Left renal pelvis (tissue), 4 donors: ENCODE measurements at regions not wholly inside any gene's neighbourhood (a gene's known extent, or its start where the extent isn't known, plus 50 kb on each side); places are given as distances from the start of the nearest gene placed in this dataset.
A peak's percentile ranks its signal among the peaks of the same experiment; 100 is the strongest.

Source experiments
- DNase-seq, 4 donors: peaks; one replicate each; pipeline ENCODE4 v3.0.0-alpha.2; 2013; ENCODE audit warnings: low read depth in 4 of 4, low spot score in 3 of 4

DNA sequence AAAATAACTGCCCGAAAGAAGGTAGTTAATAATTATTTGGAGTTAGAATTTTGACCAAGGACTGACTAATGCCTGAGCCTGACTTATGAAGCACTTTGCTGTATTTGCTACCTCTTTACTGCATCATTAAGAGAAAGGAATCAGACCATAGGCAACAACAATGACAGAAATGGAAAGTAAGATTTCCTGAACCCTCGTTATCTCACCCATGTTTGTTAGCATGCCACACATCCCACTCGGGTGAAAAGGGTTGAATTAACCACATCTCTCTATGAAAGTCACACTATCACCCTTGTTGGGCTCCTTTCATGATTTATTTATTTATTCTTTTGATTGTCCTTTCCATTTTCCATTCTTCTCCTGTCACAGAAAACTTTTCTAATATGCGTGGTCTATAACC lies 59.6 kb downstream of the OLIG3 start:
- DNase-seq = no peak

DNA sequence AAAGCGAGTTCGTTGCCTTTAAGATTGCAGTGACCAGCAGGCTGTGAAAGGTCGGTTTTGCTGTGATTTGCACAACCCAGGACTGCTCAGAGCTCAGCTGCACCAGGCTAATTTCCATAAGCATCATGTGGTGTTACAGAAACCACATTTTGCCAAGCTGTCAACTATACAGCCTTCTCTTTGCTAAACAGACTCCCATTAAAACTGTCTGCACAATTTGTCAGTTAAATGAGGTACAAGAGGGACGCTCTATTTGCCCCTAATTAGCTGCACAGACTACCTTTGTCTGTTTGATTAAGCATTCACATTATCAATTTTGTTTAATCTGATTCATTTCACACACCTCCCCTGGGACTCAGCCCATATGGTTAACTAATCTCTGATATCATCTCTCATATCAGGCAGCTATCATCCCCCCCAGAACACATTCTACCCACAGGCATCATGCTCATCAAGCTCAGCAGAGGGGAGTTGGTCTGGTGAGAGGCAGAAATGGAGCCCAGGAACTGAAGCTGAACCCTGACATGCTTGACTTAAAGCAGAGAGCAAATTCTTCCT lies 62.1 kb downstream of the OLIG3 start:
- DNase-seq = no peak

DNA sequence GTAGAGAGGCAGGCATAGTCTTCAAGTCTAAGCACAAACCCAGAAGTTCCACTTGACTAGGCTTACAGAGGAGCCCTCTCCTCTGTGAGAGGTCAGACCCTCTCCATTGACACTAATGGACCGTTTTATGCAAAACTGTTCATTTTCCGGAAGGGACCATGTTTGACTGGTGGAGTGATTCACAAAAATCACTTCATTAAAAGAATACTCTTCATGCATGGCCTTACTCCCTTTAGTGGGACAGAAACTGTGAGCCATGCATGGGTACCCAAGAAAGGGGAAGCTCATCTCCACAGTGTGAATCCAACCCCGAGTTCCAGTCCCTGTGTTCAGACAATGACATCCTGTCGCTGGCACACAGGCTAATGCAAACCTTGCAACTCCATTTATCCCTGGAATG lies 63.2 kb downstream of the OLIG3 start:
- peak in 2 of 4 donors; percentile 15 to 16 for DNase-seq

DNA sequence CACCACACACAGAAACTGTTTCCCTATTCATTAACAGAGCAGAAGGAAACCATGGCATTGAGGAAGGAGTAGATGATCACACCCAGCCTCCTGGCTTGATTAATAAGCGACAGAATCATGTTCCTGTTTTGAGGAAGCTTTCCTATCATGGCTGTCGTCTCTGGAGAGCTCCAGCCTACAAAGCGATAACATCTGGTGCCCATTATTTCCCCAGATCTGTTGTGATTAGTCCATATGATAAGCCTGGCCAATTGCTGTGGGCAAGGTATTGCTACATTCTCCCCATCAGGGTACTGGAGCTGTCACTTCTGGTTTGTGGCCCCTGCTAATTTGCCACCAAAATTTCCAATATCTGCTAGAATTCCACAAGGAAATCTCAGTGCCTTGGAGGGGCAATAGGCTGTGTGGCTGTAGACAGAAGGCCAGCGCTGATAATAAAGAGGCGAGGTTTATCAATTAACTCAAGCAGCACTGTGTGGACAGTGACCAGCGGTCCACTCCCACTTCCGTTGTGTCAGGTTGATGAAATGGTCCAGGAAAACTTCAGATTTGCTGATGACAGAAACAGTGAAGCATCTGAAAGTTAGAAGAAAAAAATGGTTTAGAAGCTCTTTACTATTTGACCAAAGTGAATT lies 66.4 kb downstream of the OLIG3 start:
- no peak for DNase-seq

DNA sequence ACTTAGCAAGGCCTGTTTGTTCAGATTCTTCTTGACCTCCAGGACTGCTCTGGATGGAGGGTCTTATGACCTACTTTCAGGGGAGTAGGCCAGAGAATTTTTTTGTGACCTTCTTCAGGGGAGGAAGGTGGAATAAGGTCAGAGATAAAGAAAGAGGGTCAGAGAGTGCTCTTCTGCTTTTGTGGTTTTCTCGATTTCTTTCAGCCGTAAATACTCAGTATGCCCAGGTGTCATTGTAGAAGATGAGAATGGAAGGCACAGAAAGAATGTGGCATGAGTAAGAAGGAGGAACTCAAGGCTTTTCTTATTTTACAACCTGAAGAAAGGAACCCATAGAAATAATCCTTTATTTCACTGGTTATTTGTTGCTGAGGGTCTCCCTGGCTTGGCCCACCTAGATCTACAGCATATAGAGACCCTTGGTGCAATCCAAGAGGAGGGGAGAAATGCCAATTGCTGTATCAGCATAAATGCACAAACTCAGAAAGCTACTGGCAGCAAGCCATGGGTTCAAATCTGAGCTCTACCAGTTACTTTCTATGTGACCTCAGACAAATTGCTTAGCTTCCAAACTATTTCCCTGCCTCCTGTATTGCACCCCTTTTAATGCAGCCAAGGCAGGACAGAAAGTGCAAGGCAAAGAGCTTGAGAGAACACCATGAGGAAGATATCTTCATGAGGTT lies 68.0 kb downstream of the OLIG3 start:
- DNase-seq = no peak

DNA sequence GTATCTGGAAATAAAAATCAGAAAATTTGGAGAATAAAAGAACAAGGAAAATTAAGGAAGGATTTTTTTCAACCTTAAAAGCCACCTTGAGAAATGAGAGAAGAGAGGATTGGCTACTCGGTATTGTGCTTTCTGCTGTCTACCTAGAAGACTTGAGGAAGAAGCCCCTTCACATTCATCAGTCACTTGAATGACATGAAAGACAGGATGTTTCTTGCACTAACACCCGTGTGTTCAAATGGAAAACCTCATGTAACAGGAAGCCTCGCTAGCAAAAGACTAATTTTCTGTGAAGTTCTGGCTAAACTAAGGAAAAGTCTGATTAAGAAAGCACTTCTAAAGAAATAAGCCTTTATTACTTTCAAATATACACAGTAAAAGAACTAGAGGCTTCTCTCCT lies 69.9 kb downstream of the OLIG3 start:
- no peak for DNase-seq

DNA sequence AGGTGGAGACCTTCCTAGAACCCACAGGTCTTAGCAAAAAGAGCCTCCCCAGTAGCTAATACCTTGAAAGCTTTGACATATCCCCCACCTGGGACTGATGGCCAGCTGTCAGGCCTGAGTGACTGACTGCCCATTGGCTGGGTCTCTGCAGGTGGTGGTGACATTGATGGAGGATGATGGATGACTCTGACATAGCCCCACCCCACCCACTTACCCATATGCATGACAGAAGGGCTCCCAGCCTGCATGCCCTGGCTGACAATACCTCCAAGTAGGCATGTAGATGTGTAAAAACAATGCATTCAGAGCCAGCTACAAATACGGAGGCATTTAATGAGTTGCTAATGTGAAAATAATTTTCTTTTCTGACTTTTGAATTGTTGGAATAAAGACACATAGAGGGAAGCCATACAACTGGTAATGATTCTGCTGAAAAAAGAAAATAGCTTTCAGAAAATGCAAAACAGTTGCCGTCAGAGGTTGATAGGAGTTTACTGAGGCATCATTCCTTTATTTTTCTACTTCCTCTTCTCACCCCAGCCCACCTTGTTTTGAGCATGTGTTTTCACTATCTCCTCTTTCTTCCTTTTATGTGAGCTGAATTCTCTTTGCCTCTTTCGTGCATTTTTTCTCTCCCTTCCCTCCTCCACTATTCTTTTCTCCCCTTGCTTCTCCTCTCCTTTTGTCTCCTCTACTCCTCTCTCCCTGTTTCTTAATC lies 70.6 kb downstream of the OLIG3 start:
- DNase-seq = no peak

DNA sequence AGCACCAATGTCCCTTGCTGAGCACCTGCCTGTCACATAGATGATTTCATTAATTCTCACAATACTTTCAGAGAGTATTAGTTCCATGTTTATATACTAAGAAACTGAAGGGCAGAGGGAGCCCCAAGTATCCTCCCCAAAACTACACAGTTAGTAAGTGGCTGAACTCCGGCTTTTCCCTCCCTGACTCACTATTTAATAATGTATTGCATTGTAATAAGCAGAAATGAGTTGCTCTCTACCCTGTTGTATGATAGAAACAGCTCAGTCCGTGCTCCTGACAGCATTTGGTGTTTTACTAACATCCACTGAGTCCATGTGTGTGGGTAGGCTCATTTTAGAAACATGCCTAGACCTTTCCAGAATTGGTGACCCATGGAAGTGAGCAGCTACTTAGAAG lies 76.8 kb downstream of the OLIG3 start:
- DNase-seq = no peak

DNA sequence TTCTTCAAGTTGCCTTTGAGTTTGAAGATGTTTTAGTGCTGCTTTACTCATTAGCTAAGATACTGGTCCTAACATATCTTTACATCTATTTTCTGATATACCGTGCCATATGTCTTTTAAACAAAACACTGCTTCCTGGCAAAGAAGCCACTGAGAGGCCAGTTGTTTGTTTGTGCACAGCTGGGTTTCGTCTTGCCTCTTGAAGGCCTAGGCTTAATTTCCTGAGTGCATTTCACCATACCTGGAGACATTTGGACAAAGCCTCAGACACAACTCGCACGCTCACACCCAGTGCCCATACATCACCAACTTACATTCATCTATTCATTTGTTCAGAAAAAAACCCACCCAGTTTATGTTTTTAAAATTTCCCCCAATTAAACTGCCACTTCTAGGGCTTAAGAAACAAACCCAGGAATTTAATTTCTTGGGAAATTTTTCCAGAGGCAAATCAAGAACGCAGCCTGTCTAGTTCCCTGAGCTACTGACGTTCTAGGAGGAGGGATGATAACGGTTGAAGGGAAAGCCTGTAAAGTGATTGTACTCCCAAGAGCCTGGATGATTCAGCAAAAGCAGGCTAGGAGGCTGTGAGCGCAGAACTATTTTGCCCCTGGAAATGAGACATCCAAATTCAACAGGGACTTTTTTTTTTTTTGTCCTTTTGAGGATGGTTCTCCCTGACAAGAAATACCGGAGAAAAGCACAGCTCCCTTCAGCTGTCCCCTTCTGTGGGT lies 77.7 kb downstream of the OLIG3 start:
- no peak for DNase-seq

DNA sequence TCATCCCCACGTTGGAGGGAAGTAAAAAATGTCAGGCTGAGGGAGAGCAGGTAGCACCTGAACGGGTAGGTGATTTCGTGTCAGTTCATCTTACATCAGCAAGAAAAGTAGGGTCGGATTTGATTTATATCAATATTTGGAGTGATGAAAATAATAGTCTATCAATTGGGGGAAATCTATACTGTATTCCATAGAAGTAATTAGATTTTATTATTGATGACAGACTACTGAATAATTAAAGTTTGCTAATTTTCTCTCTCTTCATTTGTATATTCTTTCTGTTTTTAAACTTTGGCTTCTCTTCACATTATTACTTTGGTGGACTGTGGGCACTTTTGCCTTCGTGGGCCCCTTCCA lies 78.4 kb downstream of the OLIG3 start:
- DNase-seq = no peak

DNA sequence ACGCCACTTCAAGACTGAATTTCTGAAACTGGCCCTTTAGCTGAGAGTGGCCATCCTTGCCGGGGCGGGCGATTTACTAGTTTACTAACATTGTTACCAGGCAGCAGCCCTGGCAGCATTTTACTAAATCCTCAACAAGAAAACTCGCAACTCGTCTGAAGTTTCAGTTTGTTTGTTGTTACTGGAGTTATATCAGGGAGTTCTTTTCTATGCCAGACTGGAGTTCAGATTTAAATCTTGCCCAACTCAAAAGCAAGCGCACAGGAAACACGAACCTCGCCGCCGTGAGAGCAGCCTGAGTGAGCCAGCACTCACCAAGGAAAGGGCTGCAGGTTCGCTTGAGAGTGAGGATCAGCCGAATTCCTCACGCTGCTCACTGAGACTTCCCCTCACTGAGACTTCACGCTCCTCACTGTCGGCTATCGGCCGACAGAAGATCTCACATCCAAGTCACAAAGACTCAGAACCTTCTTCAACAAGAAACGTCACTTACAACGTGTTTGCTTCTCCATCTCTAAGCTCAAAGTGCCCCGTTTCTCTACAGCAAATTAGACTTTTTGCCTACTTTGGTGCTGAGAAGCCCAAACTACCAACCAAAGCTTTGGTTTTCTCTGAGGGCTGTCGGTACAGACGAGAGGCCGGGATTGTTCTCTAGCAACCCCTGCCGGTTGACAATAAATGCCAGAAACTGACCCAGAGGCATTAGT lies 78.9 kb downstream of the OLIG3 start:
- peak; percentile 32 to 48 (median 42) for DNase-seq

DNA sequence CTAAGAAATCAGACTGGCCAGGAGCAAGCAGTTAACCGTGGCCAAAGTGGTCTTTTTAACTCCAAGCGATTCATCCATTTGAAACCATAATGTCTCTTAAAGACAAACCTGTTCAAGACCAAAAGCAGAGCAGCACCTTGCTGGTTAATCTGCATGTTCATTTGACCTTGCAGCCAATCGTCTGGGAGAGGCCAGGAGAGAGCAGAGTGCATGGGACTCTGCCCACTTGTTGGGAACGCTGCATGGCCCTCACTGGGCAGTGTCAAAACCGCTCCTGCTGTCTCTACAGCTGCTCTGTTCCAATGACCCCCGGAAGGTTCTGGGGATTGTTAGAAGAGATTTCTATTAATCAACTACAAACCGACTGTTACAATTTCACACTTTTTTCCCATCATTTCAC lies 79.6 kb downstream of the OLIG3 start:
- no peak for DNase-seq

DNA sequence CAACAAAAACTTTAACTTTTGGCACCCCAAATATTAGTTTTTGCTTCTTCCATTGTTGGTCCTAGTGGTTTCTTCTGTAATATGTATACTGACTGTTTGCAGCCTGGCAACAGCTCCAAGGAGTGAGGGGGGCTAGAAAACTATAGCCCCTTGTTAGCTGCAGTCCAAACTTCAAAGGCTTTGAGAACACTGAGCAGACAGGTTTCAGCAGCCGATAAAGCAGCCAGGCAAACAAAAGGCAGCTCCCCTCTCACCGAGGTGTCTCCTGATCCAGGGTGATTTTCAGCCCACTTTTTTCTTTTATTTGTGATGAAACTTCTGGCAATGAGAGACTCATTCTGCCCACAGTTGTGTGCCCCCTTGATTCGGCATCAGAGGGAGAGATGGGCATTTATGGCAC lies 80.7 kb downstream of the OLIG3 start:
- DNase-seq = no peak

DNA sequence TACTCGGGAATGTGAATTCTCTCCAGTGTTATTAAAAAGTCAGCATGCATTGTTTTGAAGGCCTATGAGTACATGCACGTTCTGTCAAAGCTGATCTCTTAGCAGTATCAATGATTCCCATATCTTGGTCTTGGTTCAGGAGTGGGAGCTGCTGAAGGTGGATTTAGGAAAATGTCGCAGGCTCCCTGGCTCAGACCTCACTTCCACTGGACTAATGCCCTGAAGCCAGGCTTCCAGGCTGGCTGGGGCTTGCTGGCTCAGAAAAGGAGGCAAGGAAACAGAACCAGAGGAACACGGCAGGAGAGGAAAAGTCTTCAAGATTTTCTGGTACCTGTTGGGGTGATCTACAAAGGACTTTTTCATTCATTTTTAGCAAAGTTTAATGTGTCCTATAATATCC lies 81.6 kb downstream of the OLIG3 start:
- DNase-seq = no peak

DNA sequence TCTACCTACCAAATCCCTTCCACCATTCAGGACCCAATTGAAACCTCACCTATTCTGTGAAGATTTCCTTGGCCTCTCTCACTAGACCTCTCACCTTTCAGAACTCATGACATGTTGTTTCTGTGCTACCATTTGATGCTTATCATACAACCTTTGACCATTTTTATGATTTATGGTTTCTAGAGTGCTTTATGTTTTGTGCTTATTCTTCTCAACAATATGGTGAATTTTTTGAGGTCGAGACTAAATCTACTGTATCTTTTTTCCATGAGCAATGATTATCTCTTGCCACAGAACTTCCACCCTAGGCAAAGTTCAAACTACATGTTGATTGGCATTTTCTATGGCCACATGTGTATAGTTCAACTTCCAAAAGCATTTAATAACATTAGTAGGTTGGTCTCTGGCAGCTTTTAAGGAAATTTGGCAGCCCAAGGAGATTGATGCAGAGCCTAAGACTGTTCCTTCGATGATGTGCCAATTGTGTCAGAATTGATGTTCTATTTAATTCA lies 84.9 kb downstream of the OLIG3 start:
- no peak for DNase-seq

DNA sequence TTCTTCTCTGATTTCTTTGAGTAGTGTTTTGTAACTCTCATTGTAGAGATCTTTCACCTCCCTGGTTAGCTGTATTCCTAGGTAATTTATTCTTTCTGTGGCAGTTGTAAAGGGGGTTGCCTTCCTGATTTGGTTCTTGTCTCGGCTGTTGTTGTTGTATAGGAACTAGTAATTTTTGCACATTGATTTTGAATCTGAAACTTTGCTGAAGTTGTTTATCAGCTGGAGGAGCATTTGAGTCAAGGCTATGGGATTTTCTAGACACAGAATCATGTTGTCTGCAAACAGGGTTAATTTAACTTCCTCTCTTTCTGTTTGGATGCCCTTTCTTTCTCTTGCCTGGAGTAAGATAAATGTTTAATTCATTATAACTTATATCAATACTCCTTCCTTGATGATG lies 86.4 kb downstream of the OLIG3 start:
- DNase-seq = no peak

DNA sequence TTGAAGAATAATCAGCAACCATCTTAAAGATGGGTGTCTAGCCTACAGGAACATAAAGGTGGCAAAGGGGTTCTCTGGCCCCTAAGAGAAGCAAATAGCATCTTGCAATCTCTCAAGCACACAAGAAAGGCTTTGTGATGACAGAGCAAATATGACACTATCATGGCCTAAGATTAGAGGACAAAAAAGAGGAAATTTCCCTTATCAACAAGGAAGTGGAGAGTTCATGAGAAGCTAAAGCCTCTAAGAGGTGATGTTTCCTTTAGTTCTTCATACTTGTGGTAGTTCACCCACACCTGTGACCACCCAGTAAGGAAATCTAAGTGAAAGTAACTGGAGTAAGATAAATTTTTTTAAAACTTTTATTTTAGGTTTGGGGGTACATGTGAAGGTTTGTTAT lies 88.4 kb downstream of the OLIG3 start:
- DNase-seq = no peak

DNA sequence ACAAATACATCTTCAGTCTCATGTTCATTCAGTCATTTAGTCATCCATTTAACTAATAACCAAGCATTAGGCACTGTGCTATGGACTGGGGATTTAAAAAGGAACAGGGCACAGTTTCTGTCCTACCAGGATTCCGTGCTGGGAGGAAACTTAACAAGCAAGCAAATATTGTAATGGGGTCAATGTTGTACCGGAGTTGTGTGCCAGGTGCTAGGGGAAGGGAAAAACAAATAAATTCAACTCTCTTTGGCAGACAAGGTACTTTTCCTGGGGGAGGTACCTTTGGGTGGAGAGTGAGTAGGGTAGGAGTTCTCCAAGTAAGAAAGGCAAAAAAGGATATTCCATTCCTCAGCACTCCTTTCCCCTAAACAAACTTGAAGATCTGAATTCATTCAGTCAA lies 90.3 kb downstream of the OLIG3 start:
- no peak for DNase-seq

DNA sequence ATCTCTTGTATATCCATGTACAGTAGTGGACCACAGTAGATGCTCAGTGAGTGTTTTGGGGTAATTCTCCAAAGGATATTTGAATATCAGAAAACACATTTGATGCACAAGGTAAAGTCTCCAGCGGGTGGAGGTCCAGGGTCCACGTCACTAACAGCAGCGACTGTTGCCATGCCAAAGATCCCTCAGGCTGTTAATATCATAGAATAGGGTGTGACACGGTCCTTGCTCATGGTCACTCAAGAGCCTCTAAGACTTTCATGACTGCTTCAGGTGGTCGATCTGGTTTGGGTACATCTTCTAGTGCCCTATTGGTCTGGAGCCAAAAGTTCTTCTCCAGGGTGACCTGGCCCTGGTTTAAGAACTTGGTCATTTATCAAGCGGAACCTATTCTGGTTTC lies 90.8 kb downstream of the OLIG3 start:
- no peak for DNase-seq

DNA sequence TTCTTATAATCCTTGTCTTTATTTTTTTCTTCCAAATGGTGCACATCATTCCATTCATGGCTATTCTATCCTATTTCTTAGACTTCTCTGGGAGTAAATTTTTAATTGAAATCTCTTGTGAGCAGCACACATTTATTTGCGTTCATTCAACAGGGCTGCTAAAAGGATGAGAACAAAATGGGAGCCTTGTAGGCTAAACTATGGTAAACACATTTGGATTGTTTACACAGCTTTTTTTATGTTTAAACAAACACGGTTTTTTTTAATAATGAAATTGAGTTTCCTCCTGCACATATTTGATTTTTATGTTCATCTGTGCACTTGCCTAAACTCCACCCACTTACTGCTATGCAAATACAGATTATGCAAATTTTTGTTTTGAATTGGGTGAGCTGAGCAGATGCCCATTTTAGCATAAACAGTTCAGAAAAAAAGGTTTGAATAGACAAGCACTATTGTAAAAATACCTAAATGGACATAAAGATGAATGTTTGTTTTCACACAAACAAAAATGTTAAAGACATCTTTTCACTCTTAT lies 92.0 kb downstream of the OLIG3 start:
- no peak for DNase-seq
